GM23338 (cell line): ENCODE measurements at regions not wholly inside any gene's neighbourhood (a gene's known extent, or its start where the extent isn't known, plus 50 kb on each side); places are given as distances from the start of the nearest gene placed in this dataset.

Source experiments
- ATAC-seq: fragments of 200-7000 bp; cut with Tn5 transposase; 3 replicates; pipeline ENCODE4 v1.9.1; 2020
- DNase-seq: peaks from one replicate; pipeline ENCODE4 v3.0.0-alpha.2; 2015; ENCODE audit warnings: low spot score
- H2AFZ ChIP-seq: fragments of 200-600 bp; sonication (generic); 2 replicates; pipeline ENCODE4 v1.8.0; 2016; ENCODE audit warnings: antibody characterized with exemption, mild to moderate bottlenecking, moderate library complexity
- H3F3A ChIP-seq: fragments of 200-600 bp; sonication (generic); replicated peaks from 2 replicates; pipeline ENCODE4 v1.8.0; 2017; ENCODE audit warnings: antibody characterized with exemption, mixed run types, low read depth
- H3K27ac ChIP-seq: fragments of 200-600 bp; sonication (generic); 2 replicates; pipeline ENCODE4 v1.6.1; 2016; ENCODE audit warnings: low read depth
- H3K27me3 ChIP-seq: fragments of 200-600 bp; sonication (generic); 2 replicates; pipeline ENCODE4 v1.8.0; 2016; ENCODE audit warnings: mild to moderate bottlenecking, mixed run types, moderate library complexity; ENCODE audit not compliant: insufficient read depth
- H3K36me3 ChIP-seq: fragments of 200-600 bp; sonication (generic); 2 replicates; pipeline ENCODE4 v1.8.0; 2016; ENCODE audit warnings: mild to moderate bottlenecking; ENCODE audit not compliant: insufficient read depth
- H3K4me1 ChIP-seq: fragments of 200-600 bp; sonication (generic); 2 replicates; pipeline ENCODE4 v1.8.0; 2016; ENCODE audit warnings: mild to moderate bottlenecking, moderate library complexity; ENCODE audit not compliant: insufficient read depth
- H3K4me2 ChIP-seq: fragments of 200-600 bp; sonication (generic); 2 replicates; pipeline ENCODE4 v1.7.1; 2017; ENCODE audit warnings: mixed run types
- H3K4me3 ChIP-seq: fragments of 200-600 bp; sonication (generic); 2 replicates; pipeline ENCODE4 v1.6.1; 2016; ENCODE audit warnings: mixed run types
- H3K79me2 ChIP-seq: fragments of 200-600 bp; sonication (generic); replicated peaks from 2 replicates; pipeline ENCODE4 v1.8.0; 2017; ENCODE audit warnings: mild to moderate bottlenecking; ENCODE audit not compliant: insufficient read depth
- H3K9me2 ChIP-seq: fragments of 200-600 bp; sonication (generic); 2 replicates; pipeline ENCODE4 v1.8.0; 2017; ENCODE audit not compliant: insufficient read depth
- H4K20me1 ChIP-seq: fragments of 200-600 bp; sonication (generic); replicated peaks from 2 replicates; pipeline ENCODE4 v1.8.0; 2017; ENCODE audit warnings: mild to moderate bottlenecking; ENCODE audit not compliant: insufficient read depth
- H3K27ac Mint-ChIP-seq: 2 replicates; pipeline ENCODE4 v1.8.0; 2020; ENCODE audit warnings: inconsistent platforms, mild to moderate bottlenecking, moderate library complexity, mixed read lengths
- H3K27me3 Mint-ChIP-seq: 3 replicates; pipeline ENCODE4 v1.8.0; 2022; ENCODE audit warnings: low read depth, mild to moderate bottlenecking, moderate library complexity, mixed read lengths, inconsistent platforms; ENCODE audit not compliant: insufficient read depth, poor library complexity
- H3K36me3 Mint-ChIP-seq: 3 replicates; pipeline ENCODE4 v1.8.0; 2021; ENCODE audit warnings: low read depth, mild to moderate bottlenecking, inconsistent platforms, moderate library complexity, mixed read lengths
- H3K4me1 Mint-ChIP-seq: 3 replicates; pipeline ENCODE4 v1.8.0; 2020; ENCODE audit warnings: mild to moderate bottlenecking, inconsistent platforms, mixed read lengths
- H3K4me3 Mint-ChIP-seq: 3 replicates; pipeline ENCODE4 v1.8.0; 2021; ENCODE audit warnings: moderate library complexity, mild to moderate bottlenecking, inconsistent platforms, mixed read lengths
- H3K9me3 Mint-ChIP-seq: 3 replicates; pipeline ENCODE4 v1.8.0; 2020; ENCODE audit warnings: moderate library complexity, mild to moderate bottlenecking, inconsistent platforms, mixed read lengths
- CREB1 ChIP-seq: fragments of 250-450 bp; sonication (Bioruptor Pico); IDR thresholded peaks from 2 replicates; pipeline ENCODE4 v1.5.0; 2020; ENCODE audit warnings: low read depth, mild to moderate bottlenecking, moderate library complexity
- EZH2 ChIP-seq: fragments of 200-600 bp; sonication (generic); IDR thresholded peaks from one replicate; pipeline ENCODE4 v1.8.0; 2017; ENCODE audit warnings: antibody characterized with exemption, mild to moderate bottlenecking, low read depth; ENCODE audit not compliant: unreplicated experiment
- JUNB ChIP-seq: IDR thresholded peaks from one replicate; pipeline ENCODE4 v1.6.1; 2016; ENCODE audit warnings: antibody characterized with exemption; ENCODE audit not compliant: unreplicated experiment
- NANOG ChIP-seq: IDR thresholded peaks from 2 replicates; pipeline ENCODE4 v1.6.1; 2016; ENCODE audit warnings: antibody characterized with exemption, borderline replicate concordance
- POLR2AphosphoS5 ChIP-seq: IDR thresholded peaks from 2 replicates; pipeline ENCODE4 v1.6.1; 2016; ENCODE audit warnings: antibody characterized with exemption, low read depth
- STAT1 ChIP-seq: IDR thresholded peaks from one replicate; pipeline ENCODE4 v1.6.1; 2016; ENCODE audit warnings: antibody characterized with exemption; ENCODE audit not compliant: unreplicated experiment
- ZNF114 ChIP-seq: fragments of 250-450 bp; sonication (Bioruptor Pico); IDR thresholded peaks from 2 replicates; pipeline ENCODE4 v1.5.0; 2020; ENCODE audit warnings: mild to moderate bottlenecking, moderate library complexity
- ZNF331 ChIP-seq: fragments of 250-450 bp; sonication (Bioruptor Pico); IDR thresholded peaks from 2 replicates; pipeline ENCODE4 v1.5.0; 2020; ENCODE audit warnings: low read depth, mild to moderate bottlenecking, moderate library complexity
- TF ChIP-seq, protein P1 (sequence below): IDR thresholded peaks from 2 replicates; pipeline ENCODE4 v1.6.1; 2016; ENCODE audit warnings: antibody characterized with exemption
- TF ChIP-seq, protein P2 (sequence below): IDR thresholded peaks from one replicate; pipeline ENCODE4 v1.6.1; 2018; ENCODE audit warnings: antibody characterized with exemption; ENCODE audit not compliant: unreplicated experiment
- TF ChIP-seq, protein P3 (sequence below): fragments of 250-450 bp; sonication (Bioruptor Pico); IDR thresholded peaks from 2 replicates; pipeline ENCODE4 v1.5.0; 2020; ENCODE audit warnings: mild to moderate bottlenecking, moderate library complexity
- TF ChIP-seq, protein P4 (sequence below), 2 experiments: fragments of 200-600 bp in 1 of 2; sonication (generic) in 1 of 2; conservative IDR thresholded peaks; 2 replicates each; pipeline versions ENCODE4 v1.5.1 to v1.6.1; 2016 to 2017; ENCODE audit warnings: antibody characterized with exemption in 2 of 2, low read depth in 2 of 2, mild to moderate bottlenecking in 2 of 2, moderate library complexity in 1 of 2

DNA sequence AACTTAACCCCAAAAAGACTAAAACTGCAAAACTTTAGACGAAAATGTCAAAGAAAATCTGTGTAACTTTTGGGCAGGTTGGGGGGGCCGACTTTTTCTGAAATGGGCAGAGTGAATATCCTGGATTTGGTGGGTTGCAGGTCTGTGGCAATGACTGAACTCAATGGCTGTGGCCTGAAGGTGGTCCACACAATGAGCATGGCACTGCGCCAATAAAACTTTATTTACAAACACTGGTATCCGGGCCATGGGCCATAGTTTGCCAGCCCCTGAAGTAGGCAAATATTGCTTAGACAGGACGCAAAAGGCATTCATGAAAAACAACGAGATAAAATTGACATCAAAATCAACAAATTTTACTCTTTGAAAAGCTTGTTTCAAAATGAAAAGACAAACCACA, 66.2 kb downstream of the RTP5 start:
- Histone ChIP-seq H3K4me3 (no peak overlapping the region), H3K79me2 (no peaks in the 10 kb centered on the region), H3K9me2 (peaks cover 5% of the 10 kb centered on the region; the same call in 1 of the 2 replicates), H3F3A (no peaks in the 10 kb centered on the region), H3K36me3 (no peaks in the 10 kb centered on the region), H3K4me2 (no peak overlapping the region), H3K4me1 (no peaks in the 10 kb centered on the region), H2AFZ (no peak overlapping the region), H3K27me3 (peaks cover 12% of the 10 kb centered on the region), H3K27ac (no peak overlapping the region), H4K20me1 (no peaks in the 10 kb centered on the region)
- DNase-seq (no peak), ATAC-seq (no peak)
- Mint-ChIP-seq H3K4me3 (no peak overlapping the region), H3K9me3 (peaks cover 24% of the 10 kb centered on the region), H3K27ac (no peak overlapping the region), H3K4me1 (no peaks in the 10 kb centered on the region; the same call in 2 of the 3 replicates), H3K36me3 (peaks cover 13% of the 10 kb centered on the region), H3K27me3 (peaks cover 5% of the 10 kb centered on the region)
- TF ChIP-seq, protein P1, sequence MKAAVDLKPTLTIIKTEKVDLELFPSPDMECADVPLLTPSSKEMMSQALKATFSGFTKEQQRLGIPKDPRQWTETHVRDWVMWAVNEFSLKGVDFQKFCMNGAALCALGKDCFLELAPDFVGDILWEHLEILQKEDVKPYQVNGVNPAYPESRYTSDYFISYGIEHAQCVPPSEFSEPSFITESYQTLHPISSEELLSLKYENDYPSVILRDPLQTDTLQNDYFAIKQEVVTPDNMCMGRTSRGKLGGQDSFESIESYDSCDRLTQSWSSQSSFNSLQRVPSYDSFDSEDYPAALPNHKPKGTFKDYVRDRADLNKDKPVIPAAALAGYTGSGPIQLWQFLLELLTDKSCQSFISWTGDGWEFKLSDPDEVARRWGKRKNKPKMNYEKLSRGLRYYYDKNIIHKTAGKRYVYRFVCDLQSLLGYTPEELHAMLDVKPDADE, result no peak
- TF ChIP-seq JUNB (no peak), ZNF114 (CRISPR knock-in tag) (no peak), NANOG (no peak), EZH2 (no peak), STAT1 (no peak), CREB1 (CRISPR knock-in tag) (no peak), ZNF331 (no peak), POLR2AphosphoS5 (no peak)
- TF ChIP-seq, protein P2, sequence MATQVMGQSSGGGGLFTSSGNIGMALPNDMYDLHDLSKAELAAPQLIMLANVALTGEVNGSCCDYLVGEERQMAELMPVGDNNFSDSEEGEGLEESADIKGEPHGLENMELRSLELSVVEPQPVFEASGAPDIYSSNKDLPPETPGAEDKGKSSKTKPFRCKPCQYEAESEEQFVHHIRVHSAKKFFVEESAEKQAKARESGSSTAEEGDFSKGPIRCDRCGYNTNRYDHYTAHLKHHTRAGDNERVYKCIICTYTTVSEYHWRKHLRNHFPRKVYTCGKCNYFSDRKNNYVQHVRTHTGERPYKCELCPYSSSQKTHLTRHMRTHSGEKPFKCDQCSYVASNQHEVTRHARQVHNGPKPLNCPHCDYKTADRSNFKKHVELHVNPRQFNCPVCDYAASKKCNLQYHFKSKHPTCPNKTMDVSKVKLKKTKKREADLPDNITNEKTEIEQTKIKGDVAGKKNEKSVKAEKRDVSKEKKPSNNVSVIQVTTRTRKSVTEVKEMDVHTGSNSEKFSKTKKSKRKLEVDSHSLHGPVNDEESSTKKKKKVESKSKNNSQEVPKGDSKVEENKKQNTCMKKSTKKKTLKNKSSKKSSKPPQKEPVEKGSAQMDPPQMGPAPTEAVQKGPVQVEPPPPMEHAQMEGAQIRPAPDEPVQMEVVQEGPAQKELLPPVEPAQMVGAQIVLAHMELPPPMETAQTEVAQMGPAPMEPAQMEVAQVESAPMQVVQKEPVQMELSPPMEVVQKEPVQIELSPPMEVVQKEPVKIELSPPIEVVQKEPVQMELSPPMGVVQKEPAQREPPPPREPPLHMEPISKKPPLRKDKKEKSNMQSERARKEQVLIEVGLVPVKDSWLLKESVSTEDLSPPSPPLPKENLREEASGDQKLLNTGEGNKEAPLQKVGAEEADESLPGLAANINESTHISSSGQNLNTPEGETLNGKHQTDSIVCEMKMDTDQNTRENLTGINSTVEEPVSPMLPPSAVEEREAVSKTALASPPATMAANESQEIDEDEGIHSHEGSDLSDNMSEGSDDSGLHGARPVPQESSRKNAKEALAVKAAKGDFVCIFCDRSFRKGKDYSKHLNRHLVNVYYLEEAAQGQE, result no peak
- TF ChIP-seq, protein P3, sequence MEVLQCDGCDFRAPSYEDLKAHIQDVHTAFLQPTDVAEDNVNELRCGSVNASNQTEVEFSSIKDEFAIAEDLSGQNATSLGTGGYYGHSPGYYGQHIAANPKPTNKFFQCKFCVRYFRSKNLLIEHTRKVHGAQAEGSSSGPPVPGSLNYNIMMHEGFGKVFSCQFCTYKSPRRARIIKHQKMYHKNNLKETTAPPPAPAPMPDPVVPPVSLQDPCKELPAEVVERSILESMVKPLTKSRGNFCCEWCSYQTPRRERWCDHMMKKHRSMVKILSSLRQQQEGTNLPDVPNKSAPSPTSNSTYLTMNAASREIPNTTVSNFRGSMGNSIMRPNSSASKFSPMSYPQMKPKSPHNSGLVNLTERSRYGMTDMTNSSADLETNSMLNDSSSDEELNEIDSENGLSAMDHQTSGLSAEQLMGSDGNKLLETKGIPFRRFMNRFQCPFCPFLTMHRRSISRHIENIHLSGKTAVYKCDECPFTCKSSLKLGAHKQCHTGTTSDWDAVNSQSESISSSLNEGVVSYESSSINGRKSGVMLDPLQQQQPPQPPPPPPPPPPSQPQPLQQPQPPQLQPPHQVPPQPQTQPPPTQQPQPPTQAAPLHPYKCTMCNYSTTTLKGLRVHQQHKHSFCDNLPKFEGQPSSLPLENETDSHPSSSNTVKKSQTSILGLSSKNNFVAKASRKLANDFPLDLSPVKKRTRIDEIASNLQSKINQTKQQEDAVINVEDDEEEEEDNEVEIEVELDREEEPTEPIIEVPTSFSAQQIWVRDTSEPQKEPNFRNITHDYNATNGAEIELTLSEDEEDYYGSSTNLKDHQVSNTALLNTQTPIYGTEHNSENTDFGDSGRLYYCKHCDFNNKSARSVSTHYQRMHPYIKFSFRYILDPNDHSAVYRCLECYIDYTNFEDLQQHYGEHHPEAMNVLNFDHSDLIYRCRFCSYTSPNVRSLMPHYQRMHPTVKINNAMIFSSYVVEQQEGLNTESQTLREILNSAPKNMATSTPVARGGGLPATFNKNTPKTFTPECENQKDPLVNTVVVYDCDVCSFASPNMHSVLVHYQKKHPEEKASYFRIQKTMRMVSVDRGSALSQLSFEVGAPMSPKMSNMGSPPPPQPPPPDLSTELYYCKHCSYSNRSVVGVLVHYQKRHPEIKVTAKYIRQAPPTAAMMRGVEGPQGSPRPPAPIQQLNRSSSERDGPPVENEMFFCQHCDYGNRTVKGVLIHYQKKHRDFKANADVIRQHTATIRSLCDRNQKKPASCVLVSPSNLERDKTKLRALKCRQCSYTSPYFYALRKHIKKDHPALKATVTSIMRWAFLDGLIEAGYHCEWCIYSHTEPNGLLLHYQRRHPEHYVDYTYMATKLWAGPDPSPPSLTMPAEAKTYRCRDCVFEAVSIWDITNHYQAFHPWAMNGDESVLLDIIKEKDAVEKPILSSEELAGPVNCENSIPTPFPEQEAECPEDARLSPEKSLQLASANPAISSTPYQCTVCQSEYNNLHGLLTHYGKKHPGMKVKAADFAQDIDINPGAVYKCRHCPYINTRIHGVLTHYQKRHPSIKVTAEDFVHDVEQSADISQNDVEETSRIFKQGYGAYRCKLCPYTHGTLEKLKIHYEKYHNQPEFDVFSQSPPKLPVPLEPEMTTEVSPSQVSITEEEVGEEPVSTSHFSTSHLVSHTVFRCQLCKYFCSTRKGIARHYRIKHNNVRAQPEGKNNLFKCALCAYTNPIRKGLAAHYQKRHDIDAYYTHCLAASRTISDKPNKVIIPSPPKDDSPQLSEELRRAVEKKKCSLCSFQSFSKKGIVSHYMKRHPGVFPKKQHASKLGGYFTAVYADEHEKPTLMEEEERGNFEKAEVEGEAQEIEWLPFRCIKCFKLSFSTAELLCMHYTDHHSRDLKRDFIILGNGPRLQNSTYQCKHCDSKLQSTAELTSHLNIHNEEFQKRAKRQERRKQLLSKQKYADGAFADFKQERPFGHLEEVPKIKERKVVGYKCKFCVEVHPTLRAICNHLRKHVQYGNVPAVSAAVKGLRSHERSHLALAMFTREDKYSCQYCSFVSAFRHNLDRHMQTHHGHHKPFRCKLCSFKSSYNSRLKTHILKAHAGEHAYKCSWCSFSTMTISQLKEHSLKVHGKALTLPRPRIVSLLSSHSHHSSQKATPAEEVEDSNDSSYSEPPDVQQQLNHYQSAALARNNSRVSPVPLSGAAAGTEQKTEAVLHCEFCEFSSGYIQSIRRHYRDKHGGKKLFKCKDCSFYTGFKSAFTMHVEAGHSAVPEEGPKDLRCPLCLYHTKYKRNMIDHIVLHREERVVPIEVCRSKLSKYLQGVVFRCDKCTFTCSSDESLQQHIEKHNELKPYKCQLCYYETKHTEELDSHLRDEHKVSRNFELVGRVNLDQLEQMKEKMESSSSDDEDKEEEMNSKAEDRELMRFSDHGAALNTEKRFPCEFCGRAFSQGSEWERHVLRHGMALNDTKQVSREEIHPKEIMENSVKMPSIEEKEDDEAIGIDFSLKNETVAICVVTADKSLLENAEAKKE (CRISPR knock-in tag), result no peak
- TF ChIP-seq, protein P4, sequence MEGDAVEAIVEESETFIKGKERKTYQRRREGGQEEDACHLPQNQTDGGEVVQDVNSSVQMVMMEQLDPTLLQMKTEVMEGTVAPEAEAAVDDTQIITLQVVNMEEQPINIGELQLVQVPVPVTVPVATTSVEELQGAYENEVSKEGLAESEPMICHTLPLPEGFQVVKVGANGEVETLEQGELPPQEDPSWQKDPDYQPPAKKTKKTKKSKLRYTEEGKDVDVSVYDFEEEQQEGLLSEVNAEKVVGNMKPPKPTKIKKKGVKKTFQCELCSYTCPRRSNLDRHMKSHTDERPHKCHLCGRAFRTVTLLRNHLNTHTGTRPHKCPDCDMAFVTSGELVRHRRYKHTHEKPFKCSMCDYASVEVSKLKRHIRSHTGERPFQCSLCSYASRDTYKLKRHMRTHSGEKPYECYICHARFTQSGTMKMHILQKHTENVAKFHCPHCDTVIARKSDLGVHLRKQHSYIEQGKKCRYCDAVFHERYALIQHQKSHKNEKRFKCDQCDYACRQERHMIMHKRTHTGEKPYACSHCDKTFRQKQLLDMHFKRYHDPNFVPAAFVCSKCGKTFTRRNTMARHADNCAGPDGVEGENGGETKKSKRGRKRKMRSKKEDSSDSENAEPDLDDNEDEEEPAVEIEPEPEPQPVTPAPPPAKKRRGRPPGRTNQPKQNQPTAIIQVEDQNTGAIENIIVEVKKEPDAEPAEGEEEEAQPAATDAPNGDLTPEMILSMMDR (conservative IDR thresholded peaks at IDR 0.05; ENCODE audit: low read depth in 2 of 2), result no peak
